Activated CD8-positive, alpha-beta T cell treated with anti-CD3 and anti-CD28 coated beads, Interleukin-2, amount 10 ng/mL, durations not matched to agents 7 days and 5 days (primary cell): ENCODE measurements at regions not wholly inside any gene's neighbourhood (a gene's known extent, or its start where the extent isn't known, plus 50 kb on each side); places are given as distances from the start of the nearest gene placed in this dataset.

Experiments used
- ATAC-seq: fragments of 150-1000 bp; cut with Tn5 transposase; one replicate; pipeline ENCODE4 v1.10.0; 2021; ENCODE audit warnings: moderate library complexity
- CTCF ChIA-PET: fragments of 350-600 bp; sonication (Branson Sonifier 250); formaldehyde crosslinking; loops from one replicate; lab custom pipeline; 2021; ENCODE audit warnings: antibody characterized with exemption; lab: Charles Lee
- POLR2A ChIA-PET: fragments of 350-600 bp; sonication (Branson Sonifier 250); formaldehyde crosslinking; loops from one replicate; lab custom pipeline; 2021; ENCODE audit warnings: antibody characterized with exemption; lab: Charles Lee
- DNase-seq: peaks from one replicate; pipeline ENCODE4 v3.0.0-alpha.2; 2020
- H3K27ac Mint-ChIP-seq: one replicate; pipeline ENCODE4 v1.8.0; 2021; ENCODE audit warnings: mild to moderate bottlenecking, mixed read lengths
- H3K27me3 Mint-ChIP-seq: one replicate; pipeline ENCODE4 v1.8.0; 2021; ENCODE audit warnings: low read depth, mixed read lengths
- H3K36me3 Mint-ChIP-seq: one replicate; pipeline ENCODE4 v1.8.0; 2021; ENCODE audit warnings: low read depth, mixed read lengths
- H3K4me1 Mint-ChIP-seq: one replicate; pipeline ENCODE4 v1.8.0; 2021; ENCODE audit warnings: low read depth, mixed read lengths
- H3K4me3 Mint-ChIP-seq: one replicate; pipeline ENCODE4 v1.8.0; 2021; ENCODE audit warnings: mild to moderate bottlenecking, mixed read lengths
- H3K9me3 Mint-ChIP-seq: one replicate; pipeline ENCODE4 v1.8.0; 2022; ENCODE audit warnings: mixed read lengths; ENCODE audit not compliant: insufficient read depth

DNA sequence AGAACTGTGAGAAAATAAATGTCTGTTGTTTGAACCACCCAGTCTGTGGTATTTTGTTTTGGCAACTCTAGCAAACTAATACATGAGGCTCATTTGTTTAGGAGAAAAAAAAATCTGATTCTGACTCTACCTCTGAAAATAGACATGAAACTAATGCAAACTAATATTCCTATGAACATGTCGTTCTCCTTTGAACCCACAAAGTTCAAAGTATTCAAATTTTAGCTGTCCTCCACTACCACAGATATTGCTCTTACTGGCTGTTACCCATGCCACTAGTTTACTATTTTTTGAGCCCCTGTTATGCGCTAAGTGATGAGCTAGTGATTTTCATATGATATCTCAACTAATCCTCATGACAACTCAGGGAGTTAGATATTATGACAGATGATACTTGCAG, 58.8 kb upstream of the ZNF804B start:
- ATAC-seq, result no peak
- no peak for DNase-seq
- Mint-ChIP-seq H3K4me1 (no peaks in the 10 kb centered on the region), H3K36me3 (no peaks in the 10 kb centered on the region), H3K9me3 (no peaks in the 10 kb centered on the region), H3K4me3 (no peak overlapping the region), H3K27ac (no peak overlapping the region), H3K27me3 (no peaks in the 10 kb centered on the region)
- ChIA-PET CTCF (no interaction called here), POLR2A (no interaction called here)

DNA sequence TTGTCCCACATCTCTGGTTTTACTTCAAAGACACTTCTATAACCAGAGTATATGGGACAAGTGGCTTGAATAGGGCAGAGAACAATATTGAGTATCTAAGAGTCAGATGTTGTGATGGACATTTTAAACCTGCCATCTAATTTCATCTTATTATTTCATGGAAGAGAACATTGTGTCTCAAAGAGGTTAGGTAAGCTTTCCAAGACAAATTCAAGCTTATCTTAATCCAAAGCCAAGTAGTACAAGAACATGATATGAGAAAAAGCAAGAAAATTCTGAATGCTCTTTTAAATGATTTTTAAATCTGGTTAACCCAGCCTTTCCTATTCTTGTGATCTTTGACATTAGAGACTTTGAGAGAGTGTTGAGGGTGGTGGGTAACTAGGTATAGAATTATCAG, 65.3 kb upstream of the ZNF804B start:
- POLR2A ChIA-PET, result no interaction called here
- no peaks in the 10 kb centered on the region for H3K27me3 Mint-ChIP-seq
- CTCF ChIA-PET, result no interaction called here
- H3K36me3 Mint-ChIP-seq, result no peaks in the 10 kb centered on the region
- no peaks in the 10 kb centered on the region for H3K4me1 Mint-ChIP-seq
- H3K27ac Mint-ChIP-seq, result no peak overlapping the region
- no peak for DNase-seq
- no peak overlapping the region for H3K4me3 Mint-ChIP-seq
- ATAC-seq, result no peak
- H3K9me3 Mint-ChIP-seq, result no peaks in the 10 kb centered on the region

- Mint-ChIP-seq H3K27ac (no peak overlapping the region), H3K36me3 (no peaks in the 10 kb centered on the region), H3K9me3 (no peaks in the 10 kb centered on the region), H3K27me3 (no peaks in the 10 kb centered on the region), H3K4me3 (no peak overlapping the region), H3K4me1 (no peaks in the 10 kb centered on the region)
- ChIA-PET CTCF (no interaction called here), POLR2A (no interaction called here)
- no peak for ATAC-seq
- DNase-seq, result no peak
These were observed 66.4 kb upstream of the ZNF804B start for GRCh38 chr7:88693131-88693530.

DNA sequence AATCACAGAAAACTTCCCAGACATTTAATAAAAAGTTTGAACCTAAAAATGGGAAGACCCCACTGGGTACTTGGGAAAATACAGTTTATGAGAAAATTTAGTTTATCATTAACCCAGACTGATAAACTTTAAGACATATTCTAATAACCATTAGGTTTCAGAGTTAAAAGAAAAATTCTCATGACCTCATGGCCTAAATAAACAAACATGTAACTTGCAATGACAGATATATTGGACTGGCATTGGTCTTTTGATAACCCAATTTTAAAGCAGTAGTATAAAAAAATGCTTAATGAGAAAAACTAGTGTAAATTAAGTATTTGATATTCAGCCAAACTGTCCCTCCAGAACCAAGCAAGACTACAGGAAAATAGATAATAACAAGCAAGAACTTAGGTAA, 67.0 kb upstream of the ZNF804B start:
- ChIA-PET CTCF (no interaction called here), POLR2A (no interaction called here)
- Mint-ChIP-seq H3K4me3 (no peak overlapping the region), H3K36me3 (no peaks in the 10 kb centered on the region), H3K4me1 (no peaks in the 10 kb centered on the region), H3K27me3 (no peaks in the 10 kb centered on the region), H3K27ac (no peak overlapping the region), H3K9me3 (no peaks in the 10 kb centered on the region)
- DNase-seq, result no peak
- no peak for ATAC-seq

GRCh38 chr7:88689821-88690220, 69.7 kb upstream of the ZNF804B start:
- no peaks in the 10 kb centered on the region for H3K9me3 Mint-ChIP-seq
- no peak for DNase-seq
- no peak for ATAC-seq
- no peaks in the 10 kb centered on the region for H3K4me1 Mint-ChIP-seq
- H3K4me3 Mint-ChIP-seq, result no peak overlapping the region
- no peaks in the 10 kb centered on the region for H3K27me3 Mint-ChIP-seq
- CTCF ChIA-PET, result no interaction called here
- no peaks in the 10 kb centered on the region for H3K36me3 Mint-ChIP-seq
- H3K27ac Mint-ChIP-seq, result no peak overlapping the region
- POLR2A ChIA-PET, result no interaction called here

DNA sequence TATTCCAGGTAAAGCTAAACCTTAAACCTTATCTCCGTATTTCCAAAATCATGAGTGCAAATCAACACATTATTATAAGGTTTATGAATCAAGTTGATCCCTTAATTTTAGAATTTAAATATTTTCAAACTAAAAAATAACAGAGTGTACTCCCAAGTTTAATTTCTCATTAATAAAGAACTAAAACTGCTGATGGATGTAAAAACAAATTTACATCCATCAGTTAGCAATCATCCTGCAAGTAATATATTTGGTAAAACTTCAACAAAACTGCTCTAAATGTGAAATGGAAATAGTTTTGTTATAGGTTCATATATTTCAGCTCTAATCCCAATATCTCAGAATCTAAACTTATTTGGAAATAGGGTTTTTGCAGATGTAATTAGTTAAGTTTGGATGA, 71.3 kb upstream of the ZNF804B start:
- ChIA-PET POLR2A (no interaction called here), CTCF (no interaction called here)
- H3K9me3 Mint-ChIP-seq, result no peaks in the 10 kb centered on the region
- H3K27me3 Mint-ChIP-seq, result no peaks in the 10 kb centered on the region
- no peaks in the 10 kb centered on the region for H3K36me3 Mint-ChIP-seq
- ATAC-seq, result no peak
- no peak for DNase-seq
- no peak overlapping the region for H3K27ac Mint-ChIP-seq
- no peaks in the 10 kb centered on the region for H3K4me1 Mint-ChIP-seq
- H3K4me3 Mint-ChIP-seq, result no peak overlapping the region

GRCh38 chr7:88686468-88687229, 72.9 kb upstream of the ZNF804B start:
- no peaks in the 10 kb centered on the region for H3K27me3 Mint-ChIP-seq
- ATAC-seq (no peak), DNase-seq (no peak)
- POLR2A ChIA-PET, result no interaction called here
- H3K4me3 Mint-ChIP-seq, result no peak overlapping the region
- CTCF ChIA-PET, result no interaction called here
- no peaks in the 10 kb centered on the region for H3K9me3 Mint-ChIP-seq
- no peaks in the 10 kb centered on the region for H3K4me1 Mint-ChIP-seq
- H3K27ac Mint-ChIP-seq, result no peak overlapping the region
- H3K36me3 Mint-ChIP-seq, result no peaks in the 10 kb centered on the region

GRCh38 chr7:88681682-88682081, 77.8 kb upstream of the ZNF804B start:
- H3K9me3 Mint-ChIP-seq, result no peaks in the 10 kb centered on the region
- ChIA-PET POLR2A (no interaction called here), CTCF (no interaction called here)
- H3K4me3 Mint-ChIP-seq, result no peak overlapping the region
- no peak overlapping the region for H3K27ac Mint-ChIP-seq
- H3K36me3 Mint-ChIP-seq, result no peaks in the 10 kb centered on the region
- no peaks in the 10 kb centered on the region for H3K4me1 Mint-ChIP-seq
- H3K27me3 Mint-ChIP-seq, result no peaks in the 10 kb centered on the region
- ATAC-seq (no peak), DNase-seq (no peak)

- CTCF ChIA-PET, result no interaction called here
- no peaks in the 10 kb centered on the region for H3K27me3 Mint-ChIP-seq
- ATAC-seq (no peak), DNase-seq (no peak)
- no peaks in the 10 kb centered on the region for H3K9me3 Mint-ChIP-seq
- POLR2A ChIA-PET, result no interaction called here
- H3K27ac Mint-ChIP-seq, result no peak overlapping the region
- H3K4me3 Mint-ChIP-seq, result no peak overlapping the region
- no peaks in the 10 kb centered on the region for H3K4me1 Mint-ChIP-seq
- no peaks in the 10 kb centered on the region for H3K36me3 Mint-ChIP-seq
These were observed 89.0 kb upstream of the ZNF804B start for GRCh38 chr7:88670536-88670935.

- ChIA-PET CTCF (no interaction called here), POLR2A (no interaction called here)
- H3K27me3 Mint-ChIP-seq, result no peaks in the 10 kb centered on the region
These were observed 89.6 kb upstream of the ZNF804B start for GRCh38 chr7:88669913-88670312.

DNA sequence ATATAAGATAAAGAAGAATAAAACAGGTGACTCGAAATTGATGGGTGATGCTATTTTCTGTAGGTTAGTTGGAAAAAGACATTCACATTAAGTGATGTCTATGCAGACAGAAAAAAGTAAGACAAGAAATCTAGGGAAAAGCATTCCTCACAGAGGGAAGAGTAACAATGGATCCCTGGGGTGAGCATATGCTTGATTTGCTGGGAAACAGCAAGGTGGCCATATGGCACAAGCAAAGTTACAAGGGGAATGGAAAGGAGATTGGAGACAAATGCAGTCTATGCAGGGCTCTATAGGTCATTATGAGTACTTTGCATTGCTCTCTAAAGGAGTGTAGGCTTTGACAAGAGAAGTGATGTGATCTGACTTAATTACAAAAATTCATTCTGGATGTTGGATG, 90.9 kb upstream of the ZNF804B start:
- DNase-seq (no peak), ATAC-seq (no peak)
- H3K4me3 Mint-ChIP-seq, result no peak overlapping the region
- no peaks in the 10 kb centered on the region for H3K27me3 Mint-ChIP-seq
- POLR2A ChIA-PET, result no interaction called here
- CTCF ChIA-PET, result no interaction called here
- no peaks in the 10 kb centered on the region for H3K36me3 Mint-ChIP-seq
- H3K4me1 Mint-ChIP-seq, result no peaks in the 10 kb centered on the region
- H3K27ac Mint-ChIP-seq, result no peak overlapping the region
- H3K9me3 Mint-ChIP-seq, result no peaks in the 10 kb centered on the region

More at GRCh38 chr7:88669913-88670312, 89.6 kb upstream of the ZNF804B start:
- Mint-ChIP-seq H3K36me3 (no peaks in the 10 kb centered on the region), H3K4me1 (no peaks in the 10 kb centered on the region), H3K4me3 (no peak overlapping the region), H3K9me3 (no peaks in the 10 kb centered on the region), H3K27ac (no peak overlapping the region)
- no peak for ATAC-seq
- DNase-seq, result no peak

DNA sequence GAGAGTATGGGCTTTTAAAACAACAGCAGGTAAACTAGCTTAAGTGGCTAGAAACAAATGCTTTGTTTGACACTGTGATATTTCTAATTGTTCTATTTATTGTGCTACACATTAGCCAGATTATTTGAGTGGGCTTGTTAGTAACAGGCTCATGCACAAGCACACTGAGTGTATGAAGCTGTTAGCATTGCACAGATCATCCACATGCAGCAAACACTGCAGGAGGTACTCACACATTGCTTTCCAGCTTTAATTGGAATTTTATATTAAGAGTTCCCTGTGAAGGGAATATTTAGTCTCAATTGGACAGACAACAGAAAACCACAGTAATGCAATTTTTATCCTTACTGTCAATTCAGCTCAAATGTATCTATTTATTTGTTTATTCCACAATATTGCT, 92.9 kb upstream of the ZNF804B start:
- no peak for ATAC-seq
- Mint-ChIP-seq H3K4me1 (no peaks in the 10 kb centered on the region), H3K4me3 (no peak overlapping the region), H3K27me3 (no peaks in the 10 kb centered on the region), H3K27ac (no peak overlapping the region), H3K9me3 (no peaks in the 10 kb centered on the region), H3K36me3 (no peaks in the 10 kb centered on the region)
- CTCF ChIA-PET, result no interaction called here
- DNase-seq, result no peak
- POLR2A ChIA-PET, result no interaction called here

DNA sequence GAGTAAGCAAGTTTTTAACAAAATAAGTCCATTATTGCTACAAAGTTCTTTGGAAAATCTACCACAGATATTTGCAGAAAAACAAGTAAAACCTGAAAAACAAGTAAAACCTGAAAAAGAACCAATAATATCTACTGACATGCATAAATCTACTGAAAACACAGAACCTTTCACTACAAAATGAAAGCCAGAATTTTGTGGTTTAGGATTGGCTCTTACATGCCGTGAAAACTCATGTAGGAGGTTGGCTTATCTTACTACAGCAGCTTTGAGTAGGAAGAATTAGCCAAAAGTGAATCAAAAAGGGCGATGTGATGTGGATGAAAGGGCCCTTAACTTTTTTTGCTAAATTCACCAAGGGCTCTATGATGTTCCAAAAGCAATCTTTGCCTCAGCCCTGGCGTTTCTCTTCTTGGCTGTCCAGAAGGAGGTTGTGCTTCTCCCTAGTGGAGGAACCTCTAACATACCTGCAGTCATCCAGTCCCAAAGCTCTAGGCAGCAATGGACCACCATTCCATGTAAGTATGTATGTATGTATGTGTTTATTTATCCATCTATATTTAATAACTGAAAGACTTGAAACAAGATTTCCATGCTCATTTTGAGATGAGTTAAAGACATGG, 93.5 kb upstream of the ZNF804B start:
- POLR2A ChIA-PET, result no interaction called here
- Mint-ChIP-seq H3K27ac (no peak overlapping the region), H3K36me3 (no peaks in the 10 kb centered on the region), H3K9me3 (no peaks in the 10 kb centered on the region), H3K4me1 (no peaks in the 10 kb centered on the region), H3K4me3 (no peak overlapping the region), H3K27me3 (no peaks in the 10 kb centered on the region)
- ATAC-seq (no peak), DNase-seq (no peak)
- CTCF ChIA-PET, result no interaction called here
